H1 (cell line): ENCODE measurements at regions not wholly inside any gene's neighbourhood (a gene's known extent, or its start where the extent isn't known, plus 50 kb on each side); places are given as distances from the start of the nearest gene placed in this dataset.

Experiments used
- CREB1 ChIP-seq: IDR thresholded peaks from 2 replicates; pipeline ENCODE4 v1.6.1; 2012; ENCODE audit warnings: inconsistent platforms
- CTCF ChIP-seq, 3 experiments: IDR thresholded peaks; 1 replicate in 2 of 3; 2 replicates in 1 of 3; pipeline versions ENCODE4 v1.5.1 to v1.6.1; 2011; ENCODE audit warnings: low read length in 3 of 3, mild to moderate bottlenecking in 3 of 3, inconsistent platforms in 2 of 3, low read depth in 1 of 3, moderate library complexity in 1 of 3; ENCODE audit not compliant: insufficient read depth in 1 of 3; ENCODE audit errors: control extremely low read depth in 1 of 3
- EZH2 ChIP-seq: fragments of 200-600 bp; sonication (generic); IDR thresholded peaks from 2 replicates; pipeline ENCODE4 v1.7.1; 2012; ENCODE audit warnings: low read depth, mild to moderate bottlenecking, moderate library complexity, low read length, inconsistent platforms; ENCODE audit not compliant: severe bottlenecking
- HDAC6 ChIP-seq: IDR thresholded peaks from one replicate; pipeline ENCODE4 v1.7.1; 2012; ENCODE audit warnings: low read depth, mild to moderate bottlenecking, inconsistent platforms, low read length, moderate library complexity
- JUND ChIP-seq: IDR thresholded peaks from 2 replicates; pipeline ENCODE4 v1.6.1; 2011; ENCODE audit warnings: mild to moderate bottlenecking, improper control_type of control experiment, low read length
- NRF1 ChIP-seq: IDR thresholded peaks from 2 replicates; pipeline ENCODE4 v1.6.1; 2011; ENCODE audit warnings: mild to moderate bottlenecking, low read depth, low read length, improper control_type of control experiment
- POLR2A ChIP-seq, 2 experiments: IDR thresholded peaks; 1 replicate in 1 of 2; 2 replicates in 1 of 2; pipeline ENCODE4 v1.6.1; 2011; ENCODE audit warnings: low read depth in 2 of 2, low read length in 2 of 2, mild to moderate bottlenecking in 2 of 2; ENCODE audit errors: control extremely low read depth in 1 of 2
- TF ChIP-seq, protein P1 (sequence below): IDR thresholded peaks from 2 replicates; pipeline ENCODE4 v1.6.1; 2011; ENCODE audit warnings: low read length, improper control_type of control experiment

- TF ChIP-seq JUND (no peak), POLR2A (IDR thresholded peaks at IDR 0.05; ENCODE audit: control extremely low read depth in 1 of 2, low read depth in 2 of 2, low read length in 2 of 2) (no peak), CTCF (IDR thresholded peaks at IDR 0.05; ENCODE audit: control extremely low read depth in 1 of 3, insufficient read depth in 1 of 3, low read depth in 1 of 3, low read length in 3 of 3) (no peak), HDAC6 (no peak), EZH2 (no peak), NRF1 (no peak), CREB1 (no peak)
- TF ChIP-seq, protein P1, sequence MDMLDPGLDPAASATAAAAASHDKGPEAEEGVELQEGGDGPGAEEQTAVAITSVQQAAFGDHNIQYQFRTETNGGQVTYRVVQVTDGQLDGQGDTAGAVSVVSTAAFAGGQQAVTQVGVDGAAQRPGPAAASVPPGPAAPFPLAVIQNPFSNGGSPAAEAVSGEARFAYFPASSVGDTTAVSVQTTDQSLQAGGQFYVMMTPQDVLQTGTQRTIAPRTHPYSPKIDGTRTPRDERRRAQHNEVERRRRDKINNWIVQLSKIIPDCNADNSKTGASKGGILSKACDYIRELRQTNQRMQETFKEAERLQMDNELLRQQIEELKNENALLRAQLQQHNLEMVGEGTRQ, result no peak
These were observed 696.0 kb upstream of the CHRM3 start for GRCh38 chr1:238690415-238690814.
